HUDEP-2 (cell line): ENCODE measurements at regions not wholly inside any gene's neighbourhood (a gene's known extent, or its start where the extent isn't known, plus 50 kb on each side); places are given as distances from the start of the nearest gene placed in this dataset.

Experiments used
- DNase-seq, 76 experiments: peaks; one replicate each; lab custom pipeline; 2025; ENCODE audit not compliant: unreplicated experiment in 76 of 76; lab: John Stamatoyannopoulos, UW

DNA sequence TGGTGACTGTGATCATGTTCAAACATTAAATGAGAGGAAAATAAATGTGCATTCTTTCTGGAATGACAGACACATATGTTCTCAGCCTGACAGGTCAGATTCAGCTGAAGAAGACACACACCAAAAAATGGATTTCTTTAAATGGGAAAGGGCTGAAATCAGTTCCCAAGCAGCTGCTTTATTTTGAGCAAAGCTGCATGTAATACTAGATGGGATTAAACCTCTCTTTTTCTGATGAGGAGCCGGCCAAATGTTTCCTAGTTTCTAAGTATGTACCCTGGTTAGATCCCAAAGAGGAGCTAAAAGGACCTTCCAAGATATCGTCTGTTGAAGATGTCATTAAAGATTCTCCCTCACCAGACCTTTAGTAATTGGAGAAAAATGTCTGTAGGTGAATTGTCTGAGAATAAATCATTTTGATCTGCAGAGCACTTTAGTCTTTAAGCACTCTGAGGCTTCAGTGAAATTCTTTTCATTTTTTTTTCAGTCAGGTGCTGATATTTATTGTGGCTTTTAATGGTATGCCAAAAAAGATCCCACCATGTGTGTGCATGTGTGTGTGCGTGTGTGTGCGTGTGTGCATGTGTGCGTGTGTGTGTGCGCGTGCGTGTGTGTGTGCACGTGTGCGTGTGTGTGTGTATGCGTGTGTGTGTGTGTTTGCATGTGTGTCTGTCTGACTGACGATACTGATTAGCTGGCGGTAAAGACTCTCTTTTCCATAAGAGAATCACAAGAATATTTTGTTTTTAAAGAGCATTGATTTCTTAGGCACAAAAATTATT is 175.8 kb downstream of the IRS1 start:
- no peak for DNase-seq

DNA sequence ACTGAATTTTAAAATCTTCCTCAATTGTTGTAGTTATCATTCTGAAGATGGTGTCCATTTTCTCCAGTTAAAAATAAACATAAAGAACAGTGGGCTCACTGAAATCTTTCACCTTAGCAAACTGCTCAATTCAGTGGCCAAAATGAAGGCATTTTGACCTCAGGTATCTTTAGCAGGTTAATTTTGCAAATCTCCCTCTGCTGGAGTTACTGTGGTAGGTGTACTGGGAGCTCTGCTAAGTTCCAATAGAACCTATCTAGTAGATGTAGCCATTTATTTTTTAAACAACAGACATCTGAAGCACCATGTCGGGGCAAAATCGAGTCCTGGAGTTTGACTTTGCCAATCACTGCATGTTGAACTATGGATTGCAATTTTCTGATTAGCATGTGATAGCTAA is 177.1 kb downstream of the IRS1 start:
- no peak for DNase-seq

DNA sequence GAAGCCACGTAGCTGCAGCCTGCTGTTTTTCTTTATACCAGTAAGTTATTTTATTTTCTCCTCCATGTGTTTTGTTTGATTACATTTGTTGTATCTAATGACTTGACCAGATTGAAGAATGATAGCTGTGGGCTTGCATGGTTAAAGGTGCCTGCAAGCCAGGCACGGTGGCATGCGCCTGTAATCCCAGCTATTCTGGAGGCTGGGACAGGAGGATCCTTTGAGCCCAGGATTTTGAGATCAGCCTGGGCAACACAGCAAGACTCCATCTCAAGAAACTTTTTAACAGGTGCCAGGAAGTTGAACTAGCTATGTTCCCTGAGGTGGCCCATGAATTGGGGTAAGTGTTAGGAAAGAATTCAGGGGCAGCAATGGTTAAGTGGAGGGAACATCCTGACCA is 179.4 kb downstream of the IRS1 start:
- no peak for DNase-seq

DNA sequence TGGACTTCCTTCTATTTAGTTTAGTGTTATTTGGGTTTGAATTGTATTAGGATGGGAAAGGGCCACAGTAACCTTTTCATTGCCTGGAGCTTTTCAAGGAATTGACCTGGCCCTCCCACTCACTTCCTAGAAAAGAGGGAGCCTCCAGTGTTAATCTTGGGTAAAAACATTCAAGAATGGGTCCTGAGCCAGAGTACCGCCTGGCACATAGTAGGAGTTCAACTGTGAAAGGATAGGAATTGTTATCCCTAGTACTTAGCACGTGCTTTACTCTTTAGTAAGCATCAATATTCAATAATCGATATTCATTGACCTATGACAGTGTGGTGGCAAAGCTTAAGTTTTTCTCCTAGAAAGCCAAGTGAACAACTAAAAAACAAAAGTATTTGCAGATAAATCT is 179.9 kb downstream of the IRS1 start:
- DNase-seq = no peak

DNA sequence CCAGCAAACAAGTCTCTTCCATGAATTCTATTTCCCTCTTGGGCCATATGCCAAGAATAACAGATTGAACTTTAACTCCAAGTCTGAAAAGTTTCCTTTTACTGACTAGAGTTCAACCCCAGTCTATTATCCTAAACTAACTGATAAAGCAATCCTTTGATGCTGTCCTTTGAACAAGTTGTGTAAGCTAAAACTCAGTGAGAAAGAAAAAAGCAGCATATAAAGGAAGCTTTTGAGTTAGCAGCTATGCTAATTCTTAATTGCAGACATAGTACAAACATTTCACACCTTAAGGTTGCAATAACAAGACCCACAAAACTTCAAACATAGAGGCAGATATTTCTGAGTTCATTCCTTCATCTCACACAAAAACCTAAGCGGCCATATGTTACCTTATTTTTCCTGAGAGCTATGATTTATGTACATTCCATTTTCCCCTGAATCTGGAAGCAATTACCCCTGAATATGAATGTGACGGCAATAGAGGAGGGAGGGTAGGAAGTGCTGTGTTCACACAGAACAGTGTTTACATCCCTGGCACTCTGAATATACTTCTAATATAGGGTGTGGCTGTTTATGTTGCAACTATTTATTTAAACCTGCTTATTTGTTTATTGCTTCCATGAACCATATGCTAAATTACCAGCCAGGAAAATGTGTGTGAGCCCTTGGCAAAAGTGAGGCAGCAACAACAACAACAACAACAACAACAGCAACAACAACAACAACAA is 180.6 kb downstream of the IRS1 start:
- no peak for DNase-seq

DNA sequence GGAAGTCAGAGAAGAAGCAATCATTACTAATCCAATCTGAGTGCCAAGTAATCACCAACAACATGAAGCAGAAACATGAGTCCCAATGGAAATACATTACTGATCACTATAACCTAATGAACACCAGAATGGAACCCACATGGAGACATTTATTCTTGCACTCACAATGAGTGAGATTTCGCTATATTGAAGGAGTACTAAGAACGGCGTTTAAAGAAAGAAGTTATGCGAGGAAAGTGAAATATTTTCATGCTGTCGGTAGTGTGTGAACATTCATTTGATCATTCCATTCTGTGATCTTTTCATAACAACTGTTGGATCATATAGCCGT is 181.1 kb downstream of the IRS1 start:
- DNase-seq = no peak

DNA sequence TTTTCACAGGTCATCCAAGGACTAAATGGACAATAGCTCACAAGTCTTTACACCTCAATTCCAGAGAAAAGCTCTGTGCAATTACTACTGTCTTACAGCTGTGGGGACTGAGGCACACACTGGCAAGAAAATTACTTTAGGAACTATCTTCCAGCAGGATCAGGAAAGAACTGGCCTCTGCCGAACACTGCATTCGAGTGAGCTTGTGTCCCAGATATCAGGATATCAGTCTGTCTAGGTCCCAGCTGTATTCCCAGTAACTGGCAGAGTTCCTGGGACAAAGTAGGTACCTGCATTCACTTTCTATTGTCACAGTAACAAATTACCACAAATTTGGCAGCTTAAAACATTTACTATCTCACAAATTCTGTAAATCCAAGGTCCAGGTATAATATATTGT is 183.7 kb downstream of the IRS1 start:
- DNase-seq = no peak

DNA sequence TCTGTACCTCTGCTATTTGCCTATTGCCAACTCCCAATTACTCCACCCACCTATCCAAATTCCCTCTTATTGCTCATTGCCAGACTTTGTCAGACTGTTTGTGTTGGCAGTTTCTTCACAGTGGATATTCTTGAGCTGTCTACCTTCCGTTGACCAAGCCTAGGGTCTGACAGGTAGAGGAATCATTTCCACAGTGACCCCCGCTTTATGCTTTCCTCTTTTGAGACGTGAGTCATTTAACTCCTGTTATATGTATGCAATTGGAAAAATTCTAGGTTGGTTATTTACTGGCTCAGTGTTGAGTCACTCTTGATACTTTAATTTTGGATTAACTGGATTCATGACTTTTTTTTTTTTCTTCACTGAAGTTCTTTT is 187.7 kb downstream of the IRS1 start:
- DNase-seq = no peak

DNA sequence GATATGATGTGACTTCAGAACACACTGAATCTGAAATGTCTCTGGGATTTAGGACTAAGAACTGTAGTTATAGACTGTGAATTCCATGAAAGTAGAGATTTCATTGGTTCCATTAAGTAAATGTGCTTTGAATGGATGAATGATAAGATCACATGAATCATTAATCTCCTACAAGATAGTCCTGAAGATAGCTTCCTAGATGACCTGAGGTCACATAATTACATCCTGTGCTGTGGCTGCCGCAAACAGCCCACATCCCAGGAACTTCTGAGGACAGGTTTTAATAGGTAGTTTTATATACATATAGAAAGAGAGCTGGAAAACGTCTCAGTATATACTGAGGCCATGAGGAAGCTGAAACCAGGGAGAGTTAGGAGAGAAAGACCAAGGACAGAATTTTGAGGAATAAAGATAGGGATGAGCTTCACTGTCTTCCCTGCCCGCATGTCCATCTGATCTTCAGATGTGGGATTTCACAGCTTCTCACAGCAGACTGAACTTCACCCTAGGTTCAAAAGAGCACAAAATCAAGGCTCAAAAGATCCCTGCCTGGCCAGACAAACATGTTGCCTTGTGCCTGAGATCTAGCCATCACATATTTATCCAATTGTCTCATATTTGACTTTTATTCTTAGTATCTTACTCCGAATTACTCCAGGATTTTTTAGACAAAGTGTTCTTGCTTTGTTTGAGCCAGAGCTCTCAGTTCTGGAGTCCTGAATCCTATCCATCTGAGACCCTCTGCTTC is 188.2 kb downstream of the IRS1 start:
- no peak for DNase-seq

DNA sequence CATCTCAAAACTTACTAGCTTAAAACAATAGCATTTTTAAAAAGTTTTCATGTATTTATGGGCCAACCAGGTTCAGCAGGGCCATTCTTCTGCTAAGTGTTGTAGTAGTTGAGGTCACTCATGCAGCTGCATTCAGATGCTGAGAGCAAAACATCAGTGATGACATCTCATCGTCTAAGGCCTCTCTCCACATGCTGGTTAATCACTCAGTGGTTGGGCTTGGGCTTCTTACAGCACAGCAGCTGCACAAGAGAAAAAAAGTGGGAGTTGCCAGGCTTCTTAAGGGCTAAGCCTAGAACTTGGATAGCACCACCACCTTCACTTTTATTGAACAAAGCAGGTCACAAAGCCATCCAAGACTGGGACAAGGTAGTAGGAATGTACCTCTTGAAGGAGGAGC is 190.3 kb downstream of the IRS1 start:
- no peak for DNase-seq

DNA sequence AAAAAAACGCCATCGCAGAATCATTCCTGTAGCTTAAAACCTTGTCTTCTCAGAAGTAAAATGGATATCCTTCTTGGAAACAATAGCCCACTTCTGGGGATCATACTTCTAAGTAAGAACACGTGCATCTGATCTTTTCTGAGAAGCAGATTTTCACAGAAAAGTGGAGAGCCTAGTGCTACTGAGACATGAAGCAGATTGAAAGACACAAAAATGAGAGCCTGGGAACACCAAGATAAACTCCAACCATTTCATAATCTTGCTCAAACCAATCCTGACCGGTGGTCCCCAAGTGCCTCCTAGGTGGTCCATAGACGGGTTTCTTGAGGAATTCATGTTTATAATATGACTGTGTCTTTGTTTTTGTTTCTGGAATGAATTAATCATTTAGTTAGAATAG is 191.2 kb downstream of the IRS1 start:
- DNase-seq = peak in 1 of 76 experiments; percentile 3

DNA sequence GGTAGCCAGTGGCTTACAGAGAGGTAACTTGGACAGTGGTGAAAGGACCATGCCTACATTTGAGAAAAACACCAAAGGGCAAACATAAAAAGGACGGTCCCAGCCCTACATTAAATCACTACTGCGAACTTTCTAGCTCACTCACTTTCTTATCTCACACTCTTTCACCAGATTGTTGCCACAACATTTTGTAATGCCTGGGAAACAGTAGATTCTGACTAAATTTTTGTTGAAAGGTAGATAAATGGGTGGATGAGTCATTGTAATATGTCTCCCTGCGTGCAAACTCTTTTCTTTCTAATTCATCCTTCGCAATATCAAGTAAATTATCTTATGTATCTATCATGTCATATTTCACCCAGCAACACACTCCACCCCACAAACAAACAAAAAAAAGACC is 192.2 kb downstream of the IRS1 start:
- DNase-seq = no peak

DNA sequence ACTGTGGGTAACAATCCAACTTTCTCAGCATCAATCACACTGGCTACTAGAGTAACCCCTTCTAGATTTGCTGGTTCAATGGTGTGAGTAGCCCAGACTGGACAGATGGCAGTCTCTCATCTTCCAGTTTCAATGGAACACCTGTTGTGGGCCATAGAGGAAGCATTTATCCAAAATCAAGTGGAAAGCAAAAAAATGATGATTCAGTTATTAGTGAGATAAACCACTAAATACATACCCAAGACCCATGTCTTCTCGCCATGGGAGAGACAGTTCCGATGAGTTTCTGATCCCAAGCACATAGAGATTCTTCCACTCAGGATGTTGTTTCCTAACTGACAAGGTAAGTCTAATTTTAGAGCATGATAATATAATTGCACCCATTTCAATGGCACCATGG is 194.0 kb downstream of the IRS1 start:
- DNase-seq = no peak

DNA sequence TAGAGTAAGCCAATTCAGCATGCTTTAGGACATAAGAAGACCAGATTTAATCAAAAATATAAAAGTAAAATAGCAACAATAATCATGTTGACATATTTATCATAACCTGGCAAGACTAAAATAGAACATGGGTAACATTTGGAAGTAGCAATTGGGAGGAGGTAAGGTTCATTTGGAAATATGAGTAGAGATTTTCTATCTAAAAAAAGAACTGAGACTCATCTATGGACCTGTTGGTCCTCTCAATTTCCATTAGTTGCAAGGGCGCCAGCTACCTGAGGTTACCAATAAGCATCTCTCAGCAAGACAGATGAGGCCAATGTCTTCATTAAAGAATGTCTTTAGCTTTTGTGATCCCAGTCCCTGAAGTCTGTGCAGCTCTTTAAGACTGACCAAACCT is 196.0 kb downstream of the IRS1 start:
- DNase-seq = no peak

DNA sequence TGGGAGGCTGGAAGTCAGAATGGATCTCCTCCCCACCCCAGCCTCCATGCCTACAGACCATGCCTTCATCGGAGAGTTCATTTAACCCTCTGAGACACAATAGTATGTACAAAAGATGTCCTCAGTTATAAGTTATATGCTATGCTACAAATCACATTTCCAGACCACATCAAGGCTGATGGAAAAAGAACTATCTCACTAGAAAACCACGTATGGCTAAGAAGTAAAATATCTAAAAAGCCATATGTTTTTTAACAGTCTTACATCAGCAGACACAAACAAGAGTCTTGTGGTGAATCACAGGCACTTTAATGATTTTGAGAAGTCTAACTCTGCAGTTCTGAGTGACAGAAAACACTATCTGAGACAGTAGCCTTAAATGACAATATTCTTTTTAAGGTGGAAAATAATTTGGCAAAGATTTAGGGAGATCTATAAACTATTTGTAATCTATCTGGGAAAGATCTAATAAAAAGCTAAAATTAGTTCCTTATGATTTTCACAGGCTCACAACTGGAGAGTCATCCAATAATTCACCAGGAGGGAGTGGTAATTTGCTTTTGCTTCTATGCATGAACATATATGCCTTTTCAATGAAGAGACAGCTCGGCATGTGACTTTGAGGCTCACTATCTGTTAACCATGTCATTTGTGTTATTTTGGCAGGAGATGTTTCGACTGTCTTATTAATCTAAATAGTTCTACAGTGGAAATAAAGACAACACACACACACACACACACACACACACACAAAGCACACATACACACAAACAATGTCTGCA is 197.5 kb downstream of the IRS1 start:
- DNase-seq = no peak

DNA sequence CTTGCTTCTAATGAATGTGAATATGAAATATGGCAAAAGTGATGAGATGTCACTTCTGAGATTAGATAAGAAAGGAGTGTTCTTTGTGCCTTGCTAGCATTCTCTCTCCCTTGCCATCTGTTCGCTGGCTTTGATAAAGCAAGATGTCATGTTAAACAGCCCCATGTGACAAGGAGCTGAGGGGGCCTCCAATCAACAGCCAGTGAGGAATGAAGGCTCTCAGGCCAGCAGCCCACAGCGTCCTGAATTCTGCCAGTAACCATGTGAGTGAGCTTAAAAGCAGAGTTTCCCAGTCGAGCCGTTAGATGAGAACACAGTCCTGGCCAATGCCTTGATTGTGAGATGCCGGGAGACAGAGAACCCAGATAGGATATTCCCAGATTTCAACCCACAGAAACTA is 198.8 kb downstream of the IRS1 start:
- DNase-seq = no peak

DNA sequence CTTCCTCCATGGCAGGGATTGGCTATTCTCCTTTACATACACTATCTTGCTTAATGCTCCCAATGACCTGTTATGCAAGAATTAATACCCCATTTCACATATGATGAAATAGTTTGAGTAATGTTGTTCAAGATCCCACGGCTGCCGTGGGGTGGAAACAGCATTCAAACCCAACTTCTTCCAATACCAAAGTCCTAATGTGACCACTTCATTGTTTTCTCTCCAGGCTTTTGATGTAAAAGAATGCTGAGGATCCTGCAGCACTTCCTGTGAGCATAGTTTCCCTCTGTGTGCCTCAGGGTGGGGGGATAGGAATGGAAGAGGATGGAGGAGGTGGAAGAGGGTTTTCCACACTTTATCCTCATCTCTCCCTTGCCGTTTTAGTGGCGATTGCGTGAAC is 199.4 kb downstream of the IRS1 start:
- DNase-seq = no peak

DNA sequence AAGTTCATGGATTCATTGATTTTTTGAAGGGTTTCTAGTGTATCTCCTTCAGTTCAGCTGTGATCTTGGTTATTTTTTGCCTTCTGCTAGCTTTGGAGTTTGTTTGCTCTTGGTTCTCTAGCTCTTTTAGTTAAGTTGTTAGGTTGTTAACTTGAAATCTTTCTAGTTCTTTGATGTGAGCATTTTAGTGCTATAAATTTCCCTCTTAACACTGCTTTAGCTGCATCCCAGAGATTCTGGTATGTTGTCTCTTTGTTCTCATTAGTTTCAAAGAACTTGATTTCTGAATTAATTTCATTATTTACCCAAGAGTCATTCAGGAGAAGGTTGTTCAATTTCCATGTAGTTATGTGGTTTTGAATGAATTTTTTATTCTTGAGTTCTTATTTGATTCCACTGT is 210.6 kb downstream of the IRS1 start:
- no peak for DNase-seq

DNA sequence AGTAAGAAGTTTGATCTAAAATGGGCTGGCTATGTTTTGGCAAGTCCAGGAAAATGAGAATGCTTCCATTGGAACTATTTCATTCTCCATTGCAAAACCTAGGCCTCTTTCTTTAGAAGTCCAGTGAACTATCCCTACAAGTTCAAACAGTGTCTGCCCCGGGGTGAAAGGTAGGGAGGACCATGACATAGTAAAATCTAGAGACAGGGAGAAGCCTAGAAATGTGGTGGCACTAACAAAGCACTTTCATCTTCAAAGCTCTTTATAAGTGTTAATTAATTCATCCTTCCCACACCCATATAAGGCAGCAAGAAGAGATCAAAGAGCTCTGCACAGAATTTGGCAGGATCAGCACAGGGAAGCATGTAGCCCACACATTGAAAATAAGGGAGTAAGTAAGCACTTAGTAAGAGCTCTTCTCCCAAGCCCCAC is 214.5 kb downstream of the IRS1 start:
- DNase-seq = no peak

DNA sequence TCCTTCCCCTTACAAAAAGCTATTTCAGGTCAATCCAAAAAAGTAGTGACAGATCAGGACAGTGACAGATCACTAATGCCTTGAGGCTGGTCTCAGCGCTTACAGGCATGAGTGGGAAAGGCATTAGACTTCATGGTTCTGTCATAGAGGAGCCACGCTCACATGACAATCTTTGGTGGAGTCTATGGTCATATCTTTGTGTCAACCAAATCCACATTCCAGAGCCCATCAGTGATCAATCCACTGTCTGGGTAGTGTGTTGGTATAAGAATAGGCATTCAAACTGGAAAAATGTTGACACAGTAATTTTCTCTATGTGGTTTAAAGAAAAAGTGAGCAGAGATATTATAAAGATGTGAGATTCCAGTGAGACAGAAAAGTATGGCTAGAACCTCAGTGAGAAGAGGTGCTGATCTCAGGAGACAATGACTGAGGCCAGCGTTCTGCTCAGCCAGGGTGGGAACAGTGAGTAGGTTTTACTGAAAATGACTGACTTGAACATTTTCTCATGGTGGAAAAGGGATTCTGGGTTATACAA is 215.0 kb downstream of the IRS1 start:
- DNase-seq = no peak

DNA sequence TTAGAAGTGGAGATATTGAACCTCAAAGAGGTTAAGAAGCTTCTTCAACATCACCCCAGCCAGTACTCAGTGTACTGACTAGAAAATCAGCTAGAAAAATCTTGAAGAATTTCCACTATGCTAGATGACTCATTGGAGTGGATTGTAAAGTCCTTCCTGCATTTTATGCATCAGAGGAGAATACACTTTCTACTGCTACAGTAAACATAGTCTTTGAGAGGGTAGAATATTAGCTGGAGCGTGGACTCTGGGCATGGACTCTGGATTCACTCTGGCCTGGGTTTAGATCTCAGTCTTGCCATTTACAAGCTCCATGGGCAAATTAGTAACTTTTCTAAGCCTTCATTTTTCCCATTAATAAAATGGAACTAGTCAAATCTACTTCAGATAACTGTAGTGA is 215.9 kb downstream of the IRS1 start:
- no peak for DNase-seq
